GM18502 (cell line): ENCODE measurements at regions not wholly inside any gene's neighbourhood (a gene's known extent, or its start where the extent isn't known, plus 50 kb on each side); places are given as distances from the start of the nearest gene placed in this dataset.

Experiments used
- ATAC-seq: cut with Tn5 transposase; IDR thresholded peaks from one replicate; pipeline ENCODE4 v1.9.1; 2021; ENCODE audit warnings: mild to moderate bottlenecking; ENCODE audit not compliant: unreplicated experiment, poor library complexity

DNA sequence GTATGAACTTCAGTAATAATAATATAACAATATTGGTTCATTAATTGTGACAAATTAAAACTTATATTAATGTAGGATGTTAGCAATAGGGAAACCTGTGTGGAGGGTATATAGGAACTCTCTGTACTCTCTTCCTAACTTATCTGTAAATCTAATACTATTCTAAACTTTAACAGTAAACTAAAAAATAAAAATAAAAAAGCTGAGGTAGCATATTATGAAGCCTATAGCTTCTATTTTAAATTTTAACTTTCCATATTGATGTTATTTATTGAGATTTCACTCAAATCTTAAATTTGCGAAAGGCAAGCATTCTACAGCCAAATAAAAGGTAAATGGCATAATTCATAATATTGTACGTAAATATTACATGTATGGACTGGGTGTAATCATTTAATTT is 326.4 kb downstream of the MEI4 start:
- no peak for ATAC-seq

DNA sequence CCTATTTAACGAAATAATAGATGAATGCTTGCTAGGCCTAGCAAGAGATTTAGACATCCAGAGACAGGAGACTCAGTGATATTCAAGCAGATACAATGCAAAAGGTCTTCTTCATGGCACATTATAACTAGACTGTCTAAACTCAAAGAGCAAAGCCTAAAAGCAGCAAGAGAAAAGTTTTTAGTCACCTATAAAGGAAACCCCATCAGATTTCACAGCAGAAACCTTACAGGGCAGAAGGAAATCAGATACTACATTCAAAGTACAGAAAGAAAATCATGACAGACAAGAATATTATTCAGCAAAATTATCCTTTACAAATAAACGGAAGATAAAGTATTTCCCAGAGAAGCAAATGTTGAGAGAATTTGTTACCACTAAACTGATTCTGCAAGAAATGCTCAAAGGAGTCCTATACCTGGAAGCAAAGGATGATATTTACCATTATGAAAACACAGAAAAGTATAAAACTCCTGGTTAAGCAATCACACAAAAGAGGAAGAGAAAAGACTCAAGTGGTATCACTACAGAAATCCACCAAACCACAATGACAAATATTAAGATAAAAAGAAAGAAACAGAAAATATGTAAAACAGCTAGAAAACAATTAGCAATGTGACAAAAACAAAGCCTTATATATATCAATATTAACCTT is 333.7 kb downstream of the MEI4 start:
- ATAC-seq, result peak; percentile 83

DNA sequence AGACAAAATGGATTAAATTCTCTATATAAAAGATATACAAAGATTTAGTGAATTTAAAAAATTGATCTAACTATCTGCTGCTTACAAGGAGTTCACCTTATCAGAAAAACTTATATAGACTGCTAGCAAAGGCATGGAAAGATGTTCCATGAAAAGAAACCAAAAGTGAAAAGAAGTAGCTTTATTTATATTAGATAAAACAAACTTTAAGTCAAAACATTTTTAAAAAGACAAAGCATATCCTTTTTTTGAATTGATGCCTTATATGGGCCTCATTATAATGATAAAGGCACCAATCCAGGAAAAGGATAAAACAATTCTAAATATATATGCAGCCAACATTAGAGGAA is 334.2 kb downstream of the MEI4 start:
- ATAC-seq, result peak; percentile 33

DNA sequence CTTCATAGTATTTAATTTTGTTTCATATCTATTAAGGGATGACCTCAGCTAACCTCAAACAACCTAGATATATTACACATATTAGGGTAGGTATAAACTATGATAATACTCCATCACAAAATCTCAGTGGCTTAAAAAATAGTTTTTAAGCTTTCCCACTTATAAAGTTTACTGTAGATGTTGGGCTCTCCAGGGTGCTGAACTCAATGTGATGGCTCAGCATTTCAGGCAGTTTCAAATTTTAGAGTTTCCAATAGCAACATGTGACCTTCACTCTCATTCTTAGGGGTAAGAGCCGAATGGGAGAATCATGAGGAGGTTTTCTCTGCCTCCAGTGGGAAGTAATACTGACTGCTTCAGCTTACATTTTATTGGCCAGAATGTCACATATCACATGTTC is 357.3 kb downstream of the MEI4 start:
- ATAC-seq, result no peak

DNA sequence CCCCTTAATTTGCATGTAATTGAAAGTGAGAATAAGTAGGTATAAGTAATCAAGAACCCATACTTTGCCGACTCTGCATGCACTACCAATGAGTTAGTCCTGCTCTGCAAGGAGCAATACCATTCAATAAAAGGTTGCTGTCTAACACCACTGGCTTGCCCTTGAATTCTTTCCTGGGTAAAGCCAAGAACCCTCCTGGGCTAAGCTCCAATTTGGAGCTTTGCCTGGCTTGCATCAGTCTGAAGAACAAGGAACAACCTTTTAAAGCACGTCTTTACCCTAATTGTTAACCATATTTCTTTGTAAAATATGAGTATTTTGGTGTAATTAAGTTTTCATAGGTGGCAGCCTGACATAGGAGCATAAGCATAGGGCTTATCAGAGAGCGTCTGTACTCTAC is 367.7 kb downstream of the MEI4 start:
- no peak for ATAC-seq

GRCh38 chr6:78025502-78025901 is 372.7 kb downstream of the MEI4 start:
- no peak for ATAC-seq

GRCh38 chr6:78031228-78031627 is 378.4 kb downstream of the MEI4 start:
- no peak for ATAC-seq

DNA sequence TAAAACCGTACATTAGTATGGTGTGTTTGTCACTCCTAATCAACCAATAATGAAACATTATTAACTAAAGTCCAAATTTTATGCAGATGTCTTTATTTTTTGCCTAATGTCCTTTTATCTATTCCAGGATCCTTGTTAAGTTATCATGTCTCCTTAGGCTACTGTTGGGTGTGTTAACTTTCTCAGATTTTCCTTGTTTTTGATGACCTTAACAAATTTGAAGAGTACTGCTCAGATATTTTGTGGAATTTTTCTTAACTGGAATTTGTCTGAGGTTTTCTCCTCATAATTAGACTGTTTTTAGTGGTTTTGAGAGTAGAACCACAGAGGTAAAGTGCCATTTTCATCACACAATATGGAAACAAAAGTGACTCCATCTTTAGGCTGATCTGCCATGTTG is 406.3 kb downstream of the MEI4 start:
- ATAC-seq, result no peak

GRCh38 chr6:78062993-78063392 is 410.2 kb downstream of the MEI4 start:
- ATAC-seq, result no peak

GRCh38 chr6:78076371-78076770 is 423.5 kb downstream of the MEI4 start:
- ATAC-seq, result no peak

GRCh38 chr6:78089531-78089930 is 436.7 kb downstream of the MEI4 start:
- ATAC-seq, result no peak

GRCh38 chr6:78093906-78094305 is 441.1 kb downstream of the MEI4 start:
- no peak for ATAC-seq

GRCh38 chr6:78101387-78101786 is 448.5 kb downstream of the MEI4 start:
- ATAC-seq, result no peak

GRCh38 chr6:78110641-78111040 is 457.8 kb downstream of the MEI4 start:
- no peak for ATAC-seq

DNA sequence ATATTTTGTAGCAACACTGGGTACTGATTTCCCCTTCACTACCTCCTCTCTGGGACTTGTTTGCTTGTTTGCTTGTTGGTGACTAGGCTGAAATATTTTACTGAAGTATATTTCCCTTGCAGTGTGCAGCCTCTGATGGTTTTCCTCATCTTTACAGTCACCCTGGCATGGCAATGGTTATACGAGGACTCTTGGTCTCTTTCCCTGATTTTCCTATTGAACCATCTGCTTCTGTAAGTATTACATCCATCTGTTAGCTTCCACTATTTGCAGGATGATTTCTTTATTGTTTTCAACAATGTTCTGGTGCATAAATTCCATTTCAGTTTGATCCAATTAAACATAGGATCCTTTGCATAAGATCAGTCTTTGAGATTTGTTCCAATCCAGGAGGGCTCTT is 465.1 kb downstream of the MEI4 start:
- no peak for ATAC-seq

GRCh38 chr6:78131521-78131920 is 478.7 kb downstream of the MEI4 start:
- no peak for ATAC-seq

DNA sequence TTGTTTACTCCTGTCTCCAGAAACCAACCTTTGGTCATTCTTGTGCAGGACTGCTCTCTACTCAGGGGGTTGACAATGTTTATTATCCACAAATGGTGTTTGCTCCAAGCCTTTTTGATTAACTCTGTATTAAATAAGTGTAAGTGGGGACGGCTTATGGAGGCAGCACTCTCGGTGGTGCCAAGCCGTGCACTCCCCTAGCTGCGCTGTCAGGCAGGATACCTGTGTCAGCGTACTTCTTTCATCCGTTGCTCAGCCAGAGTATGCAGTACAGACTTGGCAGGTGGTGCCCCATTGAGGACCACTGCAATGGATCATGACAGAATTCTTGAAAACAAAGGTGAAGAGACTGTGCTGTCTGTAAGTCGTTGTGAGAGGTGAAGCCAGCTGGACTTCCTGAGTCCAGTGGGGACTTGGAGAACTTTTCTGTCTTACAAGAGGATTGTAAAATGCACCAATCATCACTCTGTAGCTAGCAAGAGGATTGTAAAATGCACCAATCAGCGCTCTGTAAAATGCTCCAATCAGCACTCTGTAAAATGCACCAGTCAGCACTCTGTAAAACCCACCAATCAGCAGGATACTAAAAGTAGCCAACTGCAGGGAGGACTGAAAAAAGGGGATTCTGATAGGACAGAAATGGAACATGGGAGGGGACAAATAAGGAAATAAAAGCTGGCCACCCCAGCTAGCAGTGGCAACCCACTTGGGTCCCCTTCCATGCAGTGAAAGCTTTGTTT is 480.0 kb downstream of the MEI4 start:
- no peak for ATAC-seq

- ATAC-seq, result no peak
Observed at GRCh38 chr6:78150425-78150824, 497.6 kb downstream of the MEI4 start.

DNA sequence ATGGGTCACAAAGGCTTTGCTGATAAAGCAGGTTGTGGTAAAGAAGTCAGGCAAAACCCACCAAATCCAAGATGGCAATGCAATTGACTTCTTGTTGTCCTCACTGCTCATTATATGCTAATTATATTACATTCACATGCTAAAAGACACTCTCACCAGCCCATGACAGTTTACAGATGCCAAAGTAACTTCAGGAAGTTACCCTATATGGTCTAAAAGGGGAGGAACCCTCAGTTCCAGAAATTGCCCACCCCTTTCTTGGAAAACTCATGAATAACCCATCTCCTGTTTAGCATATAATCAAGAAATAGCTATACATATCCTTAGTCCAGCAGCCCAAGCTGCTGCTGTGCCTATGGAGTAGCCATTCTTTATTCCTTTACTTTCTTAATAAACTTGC is 501.1 kb downstream of the MEI4 start:
- ATAC-seq, result no peak

DNA sequence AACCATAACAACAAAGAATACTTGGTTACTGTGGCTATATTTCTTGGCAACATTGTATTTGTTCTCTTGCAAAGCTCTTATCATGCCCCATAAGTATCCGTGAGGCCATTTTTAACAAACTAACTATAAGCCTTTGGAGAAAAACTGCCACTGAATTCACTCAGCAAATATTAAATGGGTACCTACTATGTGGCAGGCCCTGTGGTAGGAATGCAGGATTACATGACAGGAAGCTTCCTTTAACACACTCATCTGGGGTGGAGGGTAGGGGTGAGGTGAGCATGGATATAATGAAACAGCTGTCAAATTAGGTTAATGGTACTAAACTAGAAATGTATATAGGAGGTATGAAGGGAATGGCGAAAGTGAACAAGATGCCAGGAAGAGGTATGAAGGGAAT is 504.8 kb downstream of the MEI4 start:
- ATAC-seq, result no peak

DNA sequence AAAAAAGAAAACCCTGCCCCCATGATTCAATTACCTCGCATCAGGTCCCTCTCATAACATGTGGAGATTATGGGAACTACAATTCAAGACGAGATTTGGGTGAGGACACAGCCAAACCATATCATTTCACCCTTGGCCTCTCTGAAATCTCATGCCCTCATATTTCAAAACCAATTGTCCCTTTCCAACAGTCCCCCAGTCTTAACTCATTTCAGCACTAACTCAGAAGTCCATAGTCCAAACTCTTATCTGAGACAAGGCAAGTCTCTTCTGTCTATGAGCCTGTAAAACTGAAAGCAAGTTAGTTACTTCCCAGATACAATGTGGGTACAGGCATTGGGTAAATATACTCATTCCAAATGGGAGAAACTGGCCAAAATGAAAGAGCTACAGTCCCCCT is 536.1 kb downstream of the MEI4 start:
- ATAC-seq, result no peak

DNA sequence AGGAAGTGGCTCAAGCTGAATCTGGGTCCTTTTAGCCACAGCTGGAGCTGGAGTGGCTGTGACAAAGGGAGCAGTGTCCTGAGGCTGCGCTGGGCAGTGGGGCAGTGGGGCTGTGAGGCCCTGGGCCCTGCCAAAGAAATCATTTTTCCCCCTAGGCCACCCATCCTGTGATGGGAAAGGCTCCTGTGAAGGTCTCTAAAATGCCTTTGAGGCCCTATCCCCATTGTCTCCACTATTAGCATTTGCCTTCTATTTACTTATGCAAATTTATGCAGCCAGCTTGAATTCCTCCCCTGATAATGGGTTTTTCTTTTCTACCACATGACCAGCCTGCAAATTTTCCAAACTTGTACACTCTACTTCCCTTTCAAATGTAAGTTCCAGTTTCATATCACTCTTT is 539.2 kb downstream of the MEI4 start:
- no peak for ATAC-seq
